Vagina (tissue), 2 donors: ENCODE measurements at regions not wholly inside any gene's neighbourhood (a gene's known extent, or its start where the extent isn't known, plus 50 kb on each side); places are given as distances from the start of the nearest gene placed in this dataset.

Source experiments
- POLR2A ChIP-seq, 2 donors: fragments of 450-650 bp; IDR thresholded peaks; one replicate each; pipeline ENCODE4 v1.6.1; 2017; ENCODE audit warnings: antibody characterized with exemption in 2 of 2, mild to moderate bottlenecking in 2 of 2, moderate library complexity in 2 of 2
- POLR2AphosphoS5 ChIP-seq, 2 donors: sonication (generic); formaldehyde crosslinking; IDR thresholded peaks; one replicate each; pipeline ENCODE4 v1.9.0; 2017; ENCODE audit warnings: antibody characterized with exemption in 2 of 2, mild to moderate bottlenecking in 2 of 2, low read depth in 1 of 2; ENCODE audit not compliant: insufficient read depth in 1 of 2
- TF ChIP-seq, protein P1 (sequence below), 3 experiments: fragments of 450-650 bp in 2 of 3; fragments of 200-600 bp in 1 of 3; sonication (generic) in 1 of 3; IDR thresholded peaks; one replicate each; pipeline ENCODE4 v1.5.1; 2017 to 2019; ENCODE audit warnings: antibody characterized with exemption in 3 of 3, mild to moderate bottlenecking in 2 of 3, moderate library complexity in 2 of 3

DNA sequence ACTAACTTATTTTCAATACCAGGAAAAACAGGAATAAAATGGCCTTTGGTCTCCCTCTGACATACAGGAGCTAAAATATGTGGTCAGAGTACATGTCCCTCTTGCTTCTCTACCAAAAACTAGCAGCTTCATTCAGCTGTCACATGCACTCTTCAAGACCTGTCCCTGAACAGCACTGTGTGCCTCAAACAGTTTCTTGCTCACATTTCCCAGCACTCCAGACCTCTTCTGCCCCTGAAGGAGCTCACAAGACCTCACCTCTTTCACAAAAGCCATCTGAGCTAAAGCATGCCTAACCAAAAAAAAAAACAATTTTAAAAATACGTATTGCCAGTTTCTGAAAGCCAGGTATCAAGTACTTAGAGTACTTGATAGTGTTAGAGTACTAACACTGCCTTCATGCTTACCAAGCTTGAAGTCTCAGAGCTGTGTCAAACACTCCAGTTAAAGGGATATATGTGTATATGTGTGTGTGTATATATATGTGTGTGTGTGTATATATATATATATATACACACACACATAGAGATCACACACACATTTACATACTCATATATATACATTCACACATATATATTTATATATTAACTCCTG is 148.3 kb upstream of the POU3F2 start:
- TF ChIP-seq POLR2AphosphoS5 (IDR thresholded peaks at IDR 0.05; ENCODE audit: insufficient read depth in 1 of 2, low read depth in 1 of 2), result no peak
- TF ChIP-seq, protein P1, sequence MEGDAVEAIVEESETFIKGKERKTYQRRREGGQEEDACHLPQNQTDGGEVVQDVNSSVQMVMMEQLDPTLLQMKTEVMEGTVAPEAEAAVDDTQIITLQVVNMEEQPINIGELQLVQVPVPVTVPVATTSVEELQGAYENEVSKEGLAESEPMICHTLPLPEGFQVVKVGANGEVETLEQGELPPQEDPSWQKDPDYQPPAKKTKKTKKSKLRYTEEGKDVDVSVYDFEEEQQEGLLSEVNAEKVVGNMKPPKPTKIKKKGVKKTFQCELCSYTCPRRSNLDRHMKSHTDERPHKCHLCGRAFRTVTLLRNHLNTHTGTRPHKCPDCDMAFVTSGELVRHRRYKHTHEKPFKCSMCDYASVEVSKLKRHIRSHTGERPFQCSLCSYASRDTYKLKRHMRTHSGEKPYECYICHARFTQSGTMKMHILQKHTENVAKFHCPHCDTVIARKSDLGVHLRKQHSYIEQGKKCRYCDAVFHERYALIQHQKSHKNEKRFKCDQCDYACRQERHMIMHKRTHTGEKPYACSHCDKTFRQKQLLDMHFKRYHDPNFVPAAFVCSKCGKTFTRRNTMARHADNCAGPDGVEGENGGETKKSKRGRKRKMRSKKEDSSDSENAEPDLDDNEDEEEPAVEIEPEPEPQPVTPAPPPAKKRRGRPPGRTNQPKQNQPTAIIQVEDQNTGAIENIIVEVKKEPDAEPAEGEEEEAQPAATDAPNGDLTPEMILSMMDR (IDR thresholded peaks at IDR 0.05), result no peak
- no peak for TF ChIP-seq POLR2A (IDR thresholded peaks at IDR 0.05)
